ENCODE measurements at regions not wholly inside any gene's neighbourhood (a gene's known extent, or its start where the extent isn't known, plus 50 kb on each side); places are given as distances from the start of the nearest gene placed in this dataset.

- TF ChIP-seq, protein P1, sequence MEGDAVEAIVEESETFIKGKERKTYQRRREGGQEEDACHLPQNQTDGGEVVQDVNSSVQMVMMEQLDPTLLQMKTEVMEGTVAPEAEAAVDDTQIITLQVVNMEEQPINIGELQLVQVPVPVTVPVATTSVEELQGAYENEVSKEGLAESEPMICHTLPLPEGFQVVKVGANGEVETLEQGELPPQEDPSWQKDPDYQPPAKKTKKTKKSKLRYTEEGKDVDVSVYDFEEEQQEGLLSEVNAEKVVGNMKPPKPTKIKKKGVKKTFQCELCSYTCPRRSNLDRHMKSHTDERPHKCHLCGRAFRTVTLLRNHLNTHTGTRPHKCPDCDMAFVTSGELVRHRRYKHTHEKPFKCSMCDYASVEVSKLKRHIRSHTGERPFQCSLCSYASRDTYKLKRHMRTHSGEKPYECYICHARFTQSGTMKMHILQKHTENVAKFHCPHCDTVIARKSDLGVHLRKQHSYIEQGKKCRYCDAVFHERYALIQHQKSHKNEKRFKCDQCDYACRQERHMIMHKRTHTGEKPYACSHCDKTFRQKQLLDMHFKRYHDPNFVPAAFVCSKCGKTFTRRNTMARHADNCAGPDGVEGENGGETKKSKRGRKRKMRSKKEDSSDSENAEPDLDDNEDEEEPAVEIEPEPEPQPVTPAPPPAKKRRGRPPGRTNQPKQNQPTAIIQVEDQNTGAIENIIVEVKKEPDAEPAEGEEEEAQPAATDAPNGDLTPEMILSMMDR (IDR thresholded peaks at IDR 0.05): no peak
- no peak for TF ChIP-seq ZFX (IDR thresholded peaks at IDR 0.05; ENCODE audit: borderline replicate concordance)
Observed at GRCh38 chr14:84969501-84969900, 560.4 kb upstream of the FLRT2 start.

Data from 22Rv1 (cell line).